ENCODE measurements at regions not wholly inside any gene's neighbourhood (a gene's known extent, or its start where the extent isn't known, plus 50 kb on each side); places are given as distances from the start of the nearest gene placed in this dataset.

DNA sequence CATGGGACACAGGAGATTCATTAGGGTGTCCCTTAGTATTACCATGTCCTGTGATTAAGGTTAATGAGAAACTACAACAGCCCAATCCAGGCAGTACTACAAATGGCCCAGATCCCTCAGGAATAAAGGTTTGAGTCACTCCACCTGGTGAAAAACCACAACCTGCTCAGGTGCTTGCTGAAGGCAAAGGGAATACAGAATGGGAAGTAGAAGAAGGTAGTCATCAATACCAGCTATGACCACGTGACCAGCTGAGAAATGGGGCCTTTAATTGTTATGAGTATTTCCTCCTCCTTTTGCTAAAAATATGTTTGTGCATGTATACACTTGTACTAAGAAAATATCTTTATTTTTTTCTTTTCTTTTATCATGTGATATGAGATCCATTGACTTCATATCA is 91.1 kb upstream of the ADAMTS5 start:
- no peaks in the 10 kb centered on the region for H3K27me3 ChIP-seq (ENCODE audit: low read length)
- no peak overlapping the region for H2AFZ ChIP-seq (ENCODE audit: low read depth, low read length, severe bottlenecking)
- no peaks in the 10 kb centered on the region for H3K9me2 ChIP-seq (replicated peaks; ENCODE audit: insufficient read depth, low read length)
- no peak overlapping the region for H3K4me3 ChIP-seq (ENCODE audit: insufficient read depth, low read length, poor library complexity, severe bottlenecking)
- H3K9me3 ChIP-seq (ENCODE audit: insufficient read depth, low read length), result no peaks in the 10 kb centered on the region
- H3K9ac ChIP-seq (ENCODE audit: low read length), result no peak overlapping the region
- no peaks in the 10 kb centered on the region for H3K36me3 ChIP-seq (ENCODE audit: low read length)
- TF ChIP-seq, protein P1, sequence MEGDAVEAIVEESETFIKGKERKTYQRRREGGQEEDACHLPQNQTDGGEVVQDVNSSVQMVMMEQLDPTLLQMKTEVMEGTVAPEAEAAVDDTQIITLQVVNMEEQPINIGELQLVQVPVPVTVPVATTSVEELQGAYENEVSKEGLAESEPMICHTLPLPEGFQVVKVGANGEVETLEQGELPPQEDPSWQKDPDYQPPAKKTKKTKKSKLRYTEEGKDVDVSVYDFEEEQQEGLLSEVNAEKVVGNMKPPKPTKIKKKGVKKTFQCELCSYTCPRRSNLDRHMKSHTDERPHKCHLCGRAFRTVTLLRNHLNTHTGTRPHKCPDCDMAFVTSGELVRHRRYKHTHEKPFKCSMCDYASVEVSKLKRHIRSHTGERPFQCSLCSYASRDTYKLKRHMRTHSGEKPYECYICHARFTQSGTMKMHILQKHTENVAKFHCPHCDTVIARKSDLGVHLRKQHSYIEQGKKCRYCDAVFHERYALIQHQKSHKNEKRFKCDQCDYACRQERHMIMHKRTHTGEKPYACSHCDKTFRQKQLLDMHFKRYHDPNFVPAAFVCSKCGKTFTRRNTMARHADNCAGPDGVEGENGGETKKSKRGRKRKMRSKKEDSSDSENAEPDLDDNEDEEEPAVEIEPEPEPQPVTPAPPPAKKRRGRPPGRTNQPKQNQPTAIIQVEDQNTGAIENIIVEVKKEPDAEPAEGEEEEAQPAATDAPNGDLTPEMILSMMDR (IDR thresholded peaks at IDR 0.05; ENCODE audit: insufficient read depth, low read length, poor library complexity, severe bottlenecking), result no peak
- no peak for TF ChIP-seq EZH2phosphoT487 (conservative IDR thresholded peaks at IDR 0.05; ENCODE audit: low read length)
- H3K79me2 ChIP-seq (ENCODE audit: insufficient read depth, low read length), result no peaks in the 10 kb centered on the region
- no peaks in the 10 kb centered on the region for H4K20me1 ChIP-seq (ENCODE audit: low read depth, low read length)
- no peak overlapping the region for H3K4me2 ChIP-seq (ENCODE audit: low read depth, low read length, poor library complexity, severe bottlenecking)
- H3K27ac ChIP-seq (ENCODE audit: low read depth, low read length), result no peak overlapping the region
- H3F3A ChIP-seq (ENCODE audit: insufficient read depth), result no peaks in the 10 kb centered on the region

- no peaks in the 10 kb centered on the region for H3K27me3 ChIP-seq (ENCODE audit: low read length)
- no peak overlapping the region for H3K4me2 ChIP-seq (ENCODE audit: low read depth, low read length, poor library complexity, severe bottlenecking)
- no peak overlapping the region for H2AFZ ChIP-seq (ENCODE audit: low read depth, low read length, severe bottlenecking)
- H3F3A ChIP-seq (ENCODE audit: insufficient read depth), result no peaks in the 10 kb centered on the region
- no peaks in the 10 kb centered on the region for H4K20me1 ChIP-seq (ENCODE audit: low read depth, low read length)
- no peak overlapping the region for H3K27ac ChIP-seq (ENCODE audit: low read depth, low read length)
- TF ChIP-seq, protein P1 (IDR thresholded peaks at IDR 0.05; ENCODE audit: insufficient read depth, low read length, poor library complexity, severe bottlenecking), result no peak
- TF ChIP-seq EZH2phosphoT487 (conservative IDR thresholded peaks at IDR 0.05; ENCODE audit: low read length), result no peak
- no peak overlapping the region for H3K4me3 ChIP-seq (ENCODE audit: insufficient read depth, low read length, poor library complexity, severe bottlenecking)
- no peaks in the 10 kb centered on the region for H3K9me3 ChIP-seq (ENCODE audit: insufficient read depth, low read length)
- H3K9ac ChIP-seq (ENCODE audit: low read length), result no peak overlapping the region
- H3K79me2 ChIP-seq (ENCODE audit: insufficient read depth, low read length), result no peaks in the 10 kb centered on the region
- no peaks in the 10 kb centered on the region for H3K9me2 ChIP-seq (replicated peaks; ENCODE audit: insufficient read depth, low read length)
- H3K36me3 ChIP-seq (ENCODE audit: low read length), result no peaks in the 10 kb centered on the region
Observed at GRCh38 chr21:27047658-27048314, 80.9 kb upstream of the ADAMTS5 start.

- Histone ChIP-seq H3K9me2 (replicated peaks; ENCODE audit: insufficient read depth, low read length) (no peaks in the 10 kb centered on the region), H2AFZ (ENCODE audit: low read depth, low read length, severe bottlenecking) (no peak overlapping the region), H3K4me2 (ENCODE audit: low read depth, low read length, poor library complexity, severe bottlenecking) (no peak overlapping the region), H4K20me1 (ENCODE audit: low read depth, low read length) (no peaks in the 10 kb centered on the region), H3F3A (ENCODE audit: insufficient read depth) (no peaks in the 10 kb centered on the region), H3K27me3 (ENCODE audit: low read length) (no peaks in the 10 kb centered on the region), H3K9ac (ENCODE audit: low read length) (no peak overlapping the region), H3K36me3 (ENCODE audit: low read length) (no peaks in the 10 kb centered on the region), H3K9me3 (ENCODE audit: insufficient read depth, low read length) (no peaks in the 10 kb centered on the region), H3K4me3 (ENCODE audit: insufficient read depth, low read length, poor library complexity, severe bottlenecking) (no peak overlapping the region), H3K79me2 (ENCODE audit: insufficient read depth, low read length) (no peaks in the 10 kb centered on the region), H3K27ac (ENCODE audit: low read depth, low read length) (no peak overlapping the region)
- TF ChIP-seq, protein P1 (IDR thresholded peaks at IDR 0.05; ENCODE audit: insufficient read depth, low read length, poor library complexity, severe bottlenecking), result no peak
- TF ChIP-seq EZH2phosphoT487 (conservative IDR thresholded peaks at IDR 0.05; ENCODE audit: low read length), result no peak
Observed at GRCh38 chr21:27047283-27047657, 80.4 kb upstream of the ADAMTS5 start.
